HEK293 (cell line): ENCODE measurements at regions not wholly inside any gene's neighbourhood (a gene's known extent, or its start where the extent isn't known, plus 50 kb on each side); places are given as distances from the start of the nearest gene placed in this dataset.

ENCODE experiments used
- CTCF ChIA-PET: fragments of 350-600 bp; formaldehyde crosslinking; extraction: SDS; loops from one replicate; lab custom pipeline; 2021; ENCODE audit warnings: antibody characterized with exemption; lab: Yijun Ruan, JAX
- POLR2A ChIA-PET: fragments of 300-600 bp; formaldehyde crosslinking; extraction: SDS; loops from one replicate; lab custom pipeline; 2020; ENCODE audit warnings: antibody characterized with exemption, inconsistent platforms; lab: Yijun Ruan, JAX
- H3K27ac ChIP-seq: fragments of 200-500 bp; sonication (Bioruptor generic); 2 replicates; pipeline ENCODE4 v1.5.1; 2014; ENCODE audit warnings: low read depth, low read length, control low read depth, inconsistent platforms; ENCODE audit errors: extremely low read depth
- H3K36me3 ChIP-seq, 2 experiments: fragments of 200-500 bp in 1 of 2; sonication (Bioruptor generic) in 1 of 2; 1 replicate in 1 of 2; 2 replicates in 1 of 2; pipeline ENCODE4 v1.5.1; 2014 to 2017; ENCODE audit warnings: inconsistent platforms in 2 of 2, low read length in 2 of 2; ENCODE audit not compliant: control insufficient read depth in 2 of 2, insufficient read depth in 1 of 2
- H3K4me1 ChIP-seq: fragments of 200-500 bp; sonication (Bioruptor generic); 2 replicates; pipeline ENCODE4 v1.5.1; 2014; ENCODE audit warnings: mild to moderate bottlenecking, low read length, inconsistent platforms; ENCODE audit not compliant: control insufficient read depth, insufficient read depth
- H3K4me3 ChIP-seq: 2 replicates; pipeline ENCODE4 v1.5.1; 2011; ENCODE audit warnings: low read depth, mild to moderate bottlenecking, control low read depth, low read length, moderate library complexity
- H3K9me3 ChIP-seq: fragments of 200-500 bp; sonication (Bioruptor generic); 2 replicates; pipeline ENCODE4 v1.5.1; 2014; ENCODE audit warnings: low read depth, low read length, inconsistent platforms; ENCODE audit not compliant: control insufficient read depth, insufficient read depth
- BCL6B ChIP-seq: fragments of 450-650 bp; formaldehyde crosslinking; IDR thresholded peaks from 2 replicates; pipeline ENCODE4 v1.5.1; 2017; ENCODE audit warnings: missing biosample characterization, missing genetic modification characterization
- SALL2 ChIP-seq: fragments of 450-650 bp; formaldehyde crosslinking; IDR thresholded peaks from 2 replicates; pipeline ENCODE4 v1.5.0; 2017; ENCODE audit warnings: missing biosample characterization, mild to moderate bottlenecking, missing genetic modification characterization, borderline replicate concordance
- TRIM28 ChIP-seq: IDR thresholded peaks from 2 replicates; pipeline ENCODE4 v1.6.1; 2011; ENCODE audit warnings: low read length, control low read depth, borderline replicate concordance
- ZBTB21 ChIP-seq: fragments of 450-650 bp; formaldehyde crosslinking; IDR thresholded peaks from 2 replicates; pipeline ENCODE4 v1.5.1; 2017; ENCODE audit warnings: missing biosample characterization, missing genetic modification characterization
- ZBTB6 ChIP-seq: fragments of 450-650 bp; formaldehyde crosslinking; IDR thresholded peaks from 2 replicates; pipeline ENCODE4 v1.5.1; 2017; ENCODE audit warnings: missing biosample characterization, missing genetic modification characterization
- ZFP41 ChIP-seq: fragments of 450-650 bp; formaldehyde crosslinking; IDR thresholded peaks from 2 replicates; pipeline ENCODE4 v1.5.1; 2016; ENCODE audit warnings: missing biosample characterization, missing genetic modification characterization, borderline replicate concordance
- ZFP69B ChIP-seq: fragments of 450-650 bp; formaldehyde crosslinking; IDR thresholded peaks from 2 replicates; pipeline ENCODE4 v1.5.1; 2016; ENCODE audit warnings: missing biosample characterization, missing genetic modification characterization
- ZIC2 ChIP-seq: fragments of 450-650 bp; formaldehyde crosslinking; IDR thresholded peaks from 2 replicates; pipeline ENCODE4 v1.5.1; 2016; ENCODE audit warnings: missing biosample characterization, missing genetic modification characterization
- ZNF112 ChIP-seq: fragments of 450-650 bp; formaldehyde crosslinking; IDR thresholded peaks from 2 replicates; pipeline ENCODE4 v1.5.0; 2017; ENCODE audit warnings: missing biosample characterization, missing genetic modification characterization
- ZNF133 ChIP-seq: fragments of 450-650 bp; formaldehyde crosslinking; IDR thresholded peaks from 2 replicates; pipeline ENCODE4 v1.5.1; 2016; ENCODE audit warnings: missing biosample characterization, missing genetic modification characterization
- ZNF138 ChIP-seq: fragments of 450-650 bp; formaldehyde crosslinking; IDR thresholded peaks from 2 replicates; pipeline ENCODE4 v1.5.1; 2016; ENCODE audit warnings: missing biosample characterization, missing genetic modification characterization, borderline replicate concordance
- ZNF214 ChIP-seq: fragments of 450-650 bp; formaldehyde crosslinking; IDR thresholded peaks from 2 replicates; pipeline ENCODE4 v1.5.1; 2017; ENCODE audit warnings: missing biosample characterization, mild to moderate bottlenecking, missing genetic modification characterization, borderline replicate concordance
- ZNF398 ChIP-seq: fragments of 450-650 bp; formaldehyde crosslinking; IDR thresholded peaks from 2 replicates; pipeline ENCODE4 v1.5.1; 2017; ENCODE audit warnings: missing biosample characterization, missing genetic modification characterization
- ZNF423 ChIP-seq: fragments of 450-650 bp; formaldehyde crosslinking; IDR thresholded peaks from 2 replicates; pipeline ENCODE4 v1.5.1; 2016; ENCODE audit warnings: missing biosample characterization, missing genetic modification characterization
- ZNF514 ChIP-seq: fragments of 450-650 bp; formaldehyde crosslinking; IDR thresholded peaks from 2 replicates; pipeline ENCODE4 v1.5.1; 2016; ENCODE audit warnings: missing biosample characterization, missing genetic modification characterization
- ZNF544 ChIP-seq: fragments of 450-650 bp; formaldehyde crosslinking; IDR thresholded peaks from 2 replicates; pipeline ENCODE4 v1.5.0; 2017; ENCODE audit warnings: missing biosample characterization, missing genetic modification characterization
- ZNF571 ChIP-seq: fragments of 450-650 bp; formaldehyde crosslinking; IDR thresholded peaks from 2 replicates; pipeline ENCODE4 v1.5.0; 2017; ENCODE audit warnings: missing biosample characterization, missing genetic modification characterization
- ZNF692 ChIP-seq: fragments of 450-650 bp; formaldehyde crosslinking; IDR thresholded peaks from 2 replicates; pipeline ENCODE4 v1.5.1; 2016; ENCODE audit warnings: missing biosample characterization, missing genetic modification characterization
- ZNF777 ChIP-seq: fragments of 450-650 bp; formaldehyde crosslinking; IDR thresholded peaks from 2 replicates; pipeline ENCODE4 v1.5.1; 2017; ENCODE audit warnings: missing biosample characterization, missing genetic modification characterization, borderline replicate concordance
- ZSCAN30 ChIP-seq: fragments of 450-650 bp; IDR thresholded peaks from 2 replicates; pipeline ENCODE4 v1.5.1; 2018; ENCODE audit warnings: missing biosample characterization, mild to moderate bottlenecking, missing genetic modification characterization, moderate library complexity
- TF ChIP-seq, protein P1 (sequence below): fragments of 450-650 bp; formaldehyde crosslinking; IDR thresholded peaks from 2 replicates; pipeline ENCODE4 v1.5.1; 2016; ENCODE audit warnings: missing biosample characterization, missing genetic modification characterization

- CTCF ChIA-PET, result no interaction called here
- 0 out of 2 replicates have a peak, but pooled peaks cover 2% of the 10 kb centered on the region for H3K4me1 ChIP-seq
- no peaks in the 10 kb centered on the region for H3K36me3 ChIP-seq
- POLR2A ChIA-PET, result no interaction called here
- TF ChIP-seq ZFP69B (tag by site-specific recombination) (no peak), ZNF544 (no peak), ZNF423 (tag by site-specific recombination) (no peak), ZNF112 (tag by site-specific recombination) (no peak), TRIM28 (peak; percentile 61; the same call in 1 of the 2 replicates), SALL2 (no peak), ZNF133 (peak; percentile 66), ZNF398 (no peak), ZBTB21 (tag by site-specific recombination) (no peak), BCL6B (no peak), ZNF514 (tag by site-specific recombination) (no peak), ZFP41 (no peak), ZNF777 (tag by site-specific recombination) (no peak), ZBTB6 (tag by site-specific recombination) (no peak)
- TF ChIP-seq, all 188 proteins: peak for 2
- no peak overlapping the region for H3K4me3 ChIP-seq
- no peak overlapping the region for H3K27ac ChIP-seq
- no peaks in the 10 kb centered on the region for H3K9me3 ChIP-seq
These were observed 582.4 kb upstream of the FZD8 start for GRCh38 chr10:36224431-36224985.

GRCh38 chr10:36221101-36221500 is 579.0 kb upstream of the FZD8 start:
- Histone ChIP-seq H3K36me3 (no peaks in the 10 kb centered on the region), H3K9me3 (no peaks in the 10 kb centered on the region), H3K4me3 (no peak overlapping the region), H3K27ac (no peak overlapping the region), H3K4me1 (0 out of 2 replicates have a peak, but pooled peaks cover 2% of the 10 kb centered on the region)
- POLR2A ChIA-PET, result no interaction called here
- TF ChIP-seq ZNF692 (tag by site-specific recombination) (no peak), ZSCAN30 (tag by site-specific recombination) (no peak), ZNF214 (tag by site-specific recombination) (no peak), BCL6B (no peak), ZIC2 (tag by site-specific recombination) (no peak), ZNF138 (tag by site-specific recombination) (no peak), ZNF571 (tag by site-specific recombination) (no peak)
- TF ChIP-seq, protein P1, sequence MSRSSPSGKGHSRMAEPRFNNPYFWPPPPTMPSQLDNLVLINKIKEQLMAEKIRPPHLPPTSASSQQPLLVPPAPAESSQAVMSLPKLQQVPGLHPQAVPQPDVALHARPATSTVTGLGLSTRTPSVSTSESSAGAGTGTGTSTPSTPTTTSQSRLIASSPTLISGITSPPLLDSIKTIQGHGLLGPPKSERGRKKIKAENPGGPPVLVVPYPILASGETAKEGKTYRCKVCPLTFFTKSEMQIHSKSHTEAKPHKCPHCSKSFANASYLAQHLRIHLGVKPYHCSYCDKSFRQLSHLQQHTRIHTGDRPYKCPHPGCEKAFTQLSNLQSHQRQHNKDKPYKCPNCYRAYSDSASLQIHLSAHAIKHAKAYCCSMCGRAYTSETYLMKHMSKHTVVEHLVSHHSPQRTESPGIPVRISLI, result no peak
- CTCF ChIA-PET, result interaction anchor here (0.7 kb wide), 1 partner anchor 18 kb away, joined by 3 read pairs; no protein-coding TSS in a partner anchor
